ENCODE measurements at regions not wholly inside any gene's neighbourhood (a gene's known extent, or its start where the extent isn't known, plus 50 kb on each side); places are given as distances from the start of the nearest gene placed in this dataset.
A peak's percentile ranks its signal among the peaks of the same experiment; 100 is the strongest.
"Not testable (repeated sequence)": the region's sequence is repeated elsewhere in the genome, so short reads cannot be mapped to it uniquely, and the experiment has no call there.

- peak; percentile 15 for DNase-seq
Measured at GRCh38 chr3:125697979-125698640, 102.8 kb upstream of the OSBPL11 start.

GRCh38 chr3:125715651-125716050 is 120.4 kb upstream of the OSBPL11 start:
- no peak for DNase-seq

GRCh38 chr3:125732151-125732550 is 136.9 kb upstream of the OSBPL11 start:
- DNase-seq: not testable (repeated sequence)

- not testable (repeated sequence) for DNase-seq
Measured at GRCh38 chr3:125741991-125742718, 146.9 kb upstream of the OSBPL11 start.

- not testable (repeated sequence) for DNase-seq
Measured at GRCh38 chr3:125742845-125743244, 147.5 kb upstream of the OSBPL11 start.

GRCh38 chr3:125757050-125757449 is 161.8 kb upstream of the OSBPL11 start:
- not testable (repeated sequence) for DNase-seq

- DNase-seq: not testable (repeated sequence)
Measured at GRCh38 chr3:125758641-125759130, 163.4 kb upstream of the OSBPL11 start.

GRCh38 chr3:125762601-125763000 is 167.3 kb upstream of the OSBPL11 start:
- not testable (repeated sequence) for DNase-seq

GRCh38 chr3:125766285-125766826 is 171.1 kb upstream of the OSBPL11 start:
- DNase-seq: peak; percentile 56

GRCh38 chr3:125766931-125767330 is 171.6 kb upstream of the OSBPL11 start:
- DNase-seq: peak; percentile 14

- no peak for DNase-seq
Measured at GRCh38 chr3:125767641-125768040, 172.3 kb upstream of the OSBPL11 start.

GRCh38 chr3:125768821-125769220 is 173.5 kb upstream of the OSBPL11 start:
- DNase-seq: not testable (repeated sequence)

GRCh38 chr3:125771506-125771905 is 176.2 kb upstream of the OSBPL11 start:
- not testable (repeated sequence) for DNase-seq

- DNase-seq: not testable (repeated sequence)
Measured at GRCh38 chr3:125774433-125775034, 179.2 kb upstream of the OSBPL11 start.

- not testable (repeated sequence) for DNase-seq
Measured at GRCh38 chr3:125775106-125775505, 179.8 kb upstream of the OSBPL11 start.

- not testable (repeated sequence) for DNase-seq
Measured at GRCh38 chr3:125775606-125776294, 180.5 kb upstream of the OSBPL11 start.

- DNase-seq: not testable (repeated sequence)
Measured at GRCh38 chr3:125779276-125779675, 184.0 kb upstream of the OSBPL11 start.

- DNase-seq: not testable (repeated sequence)
Measured at GRCh38 chr3:125779918-125780317, 184.6 kb upstream of the OSBPL11 start.

- DNase-seq: not testable (repeated sequence)
Measured at GRCh38 chr3:125781678-125782077, 186.4 kb upstream of the OSBPL11 start.

GRCh38 chr3:125790312-125790711 is 178.7 kb upstream of the ROPN1B start:
- DNase-seq: not testable (repeated sequence)

GRCh38 chr3:125791021-125791420 is 178.0 kb upstream of the ROPN1B start:
- DNase-seq: not testable (repeated sequence)

GRCh38 chr3:125810010-125810409 is 159.0 kb upstream of the ROPN1B start:
- not testable (repeated sequence) for DNase-seq

GRCh38 chr3:125822175-125822574 is 146.8 kb upstream of the ROPN1B start:
- DNase-seq: peak; percentile 49
